Uterus (tissue), 3 donors: ENCODE measurements at regions not wholly inside any gene's neighbourhood (a gene's known extent, or its start where the extent isn't known, plus 50 kb on each side); places are given as distances from the start of the nearest gene placed in this dataset.

Experiments used
- DNase-seq, 2 donors: peaks; one replicate each; pipeline ENCODE4 v3.0.0-alpha.2; 2019 to 2020
- H3K27ac ChIP-seq, 2 donors: fragments of 200-600 bp; sonication (generic); 1 replicate in 1 of 2; 2 replicates in 1 of 2; pipeline ENCODE4 v1.5.1; 2016 to 2018
- H3K27me3 ChIP-seq, 2 donors: fragments of 200-600 bp; sonication (generic); one replicate each; pipeline ENCODE4 v1.5.1; 2018 to 2019; ENCODE audit warnings: control low read depth in 1 of 2
- H3K36me3 ChIP-seq, 2 donors: fragments of 200-600 bp; sonication (generic); one replicate each; pipeline ENCODE4 v1.5.1; 2019; ENCODE audit warnings: control low read depth in 1 of 2
- H3K4me1 ChIP-seq, 2 donors: fragments of 200-600 bp; sonication (generic); one replicate each; pipeline ENCODE4 v1.5.1; 2018 to 2019; ENCODE audit warnings: control low read depth in 1 of 2
- H3K4me3 ChIP-seq, 2 donors: fragments of 200-600 bp; sonication (generic); 1 replicate in 1 of 2; 2 replicates in 1 of 2; pipeline ENCODE4 v1.5.1; 2018 to 2019; ENCODE audit warnings: mild to moderate bottlenecking in 1 of 2
- H3K9me3 ChIP-seq, 2 donors: fragments of 200-600 bp; sonication (generic); one replicate each; pipeline ENCODE4 v1.5.1; 2019; ENCODE audit warnings: control low read depth in 1 of 2
- POLR2A ChIP-seq, 2 donors: fragments of 450-650 bp; IDR thresholded peaks; one replicate each; pipeline ENCODE4 v1.6.1; 2016; ENCODE audit warnings: antibody characterized with exemption in 2 of 2, mild to moderate bottlenecking in 1 of 2, moderate library complexity in 1 of 2
- intact Hi-C: fragments of 100-400 bp; cut with DNase I; formaldehyde crosslinking; loops from one replicate; pipeline ENCODE4 v1.15.1; 2023; ENCODE audit warnings: low total_unique reads
- TF ChIP-seq, protein P1 (sequence below), 4 experiments: fragments of 200-600 bp in 2 of 4; fragments of 450-650 bp in 2 of 4; sonication (generic) in 2 of 4; IDR thresholded peaks; one replicate each; pipeline ENCODE4 v1.5.1; 2016 to 2019; ENCODE audit warnings: antibody characterized with exemption in 4 of 4, mild to moderate bottlenecking in 2 of 4, moderate library complexity in 1 of 4
- donor health status: DM: yes; HTN: yes; CAD: no.

DNA sequence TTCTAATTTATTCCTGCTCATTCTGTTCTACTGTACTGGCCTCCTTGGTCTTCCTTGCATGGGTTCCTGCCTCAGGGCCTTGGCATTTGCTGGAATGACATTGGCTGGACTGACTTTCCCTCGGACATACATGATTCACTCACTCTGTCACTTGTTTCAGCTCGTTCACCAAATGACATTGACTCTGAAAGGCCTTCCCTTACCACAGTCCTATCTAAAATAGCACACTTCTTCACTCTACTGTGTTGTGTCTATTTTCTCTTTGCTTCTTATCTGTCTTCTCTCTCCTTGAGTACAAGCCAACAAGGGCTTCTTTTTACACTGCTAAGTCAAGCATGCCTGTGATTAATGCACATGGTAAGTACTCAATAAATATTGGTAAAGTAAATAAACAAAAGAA is 65.6 kb downstream of the SCG2 start:
- intact Hi-C loops, result no loop called here
- H3K4me3 ChIP-seq, result no peak overlapping the region
- H3K27me3 ChIP-seq, result no peaks in the 10 kb centered on the region
- H3K36me3 ChIP-seq, result no peaks in the 10 kb centered on the region
- H3K4me1 ChIP-seq, result no peaks in the 10 kb centered on the region
- no peak for DNase-seq
- TF ChIP-seq, protein P1, sequence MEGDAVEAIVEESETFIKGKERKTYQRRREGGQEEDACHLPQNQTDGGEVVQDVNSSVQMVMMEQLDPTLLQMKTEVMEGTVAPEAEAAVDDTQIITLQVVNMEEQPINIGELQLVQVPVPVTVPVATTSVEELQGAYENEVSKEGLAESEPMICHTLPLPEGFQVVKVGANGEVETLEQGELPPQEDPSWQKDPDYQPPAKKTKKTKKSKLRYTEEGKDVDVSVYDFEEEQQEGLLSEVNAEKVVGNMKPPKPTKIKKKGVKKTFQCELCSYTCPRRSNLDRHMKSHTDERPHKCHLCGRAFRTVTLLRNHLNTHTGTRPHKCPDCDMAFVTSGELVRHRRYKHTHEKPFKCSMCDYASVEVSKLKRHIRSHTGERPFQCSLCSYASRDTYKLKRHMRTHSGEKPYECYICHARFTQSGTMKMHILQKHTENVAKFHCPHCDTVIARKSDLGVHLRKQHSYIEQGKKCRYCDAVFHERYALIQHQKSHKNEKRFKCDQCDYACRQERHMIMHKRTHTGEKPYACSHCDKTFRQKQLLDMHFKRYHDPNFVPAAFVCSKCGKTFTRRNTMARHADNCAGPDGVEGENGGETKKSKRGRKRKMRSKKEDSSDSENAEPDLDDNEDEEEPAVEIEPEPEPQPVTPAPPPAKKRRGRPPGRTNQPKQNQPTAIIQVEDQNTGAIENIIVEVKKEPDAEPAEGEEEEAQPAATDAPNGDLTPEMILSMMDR (IDR thresholded peaks at IDR 0.05), result no peak
- no peak for TF ChIP-seq POLR2A (IDR thresholded peaks at IDR 0.05)
- H3K9me3 ChIP-seq, result no peaks in the 10 kb centered on the region
- H3K27ac ChIP-seq, result no peak overlapping the region

DNA sequence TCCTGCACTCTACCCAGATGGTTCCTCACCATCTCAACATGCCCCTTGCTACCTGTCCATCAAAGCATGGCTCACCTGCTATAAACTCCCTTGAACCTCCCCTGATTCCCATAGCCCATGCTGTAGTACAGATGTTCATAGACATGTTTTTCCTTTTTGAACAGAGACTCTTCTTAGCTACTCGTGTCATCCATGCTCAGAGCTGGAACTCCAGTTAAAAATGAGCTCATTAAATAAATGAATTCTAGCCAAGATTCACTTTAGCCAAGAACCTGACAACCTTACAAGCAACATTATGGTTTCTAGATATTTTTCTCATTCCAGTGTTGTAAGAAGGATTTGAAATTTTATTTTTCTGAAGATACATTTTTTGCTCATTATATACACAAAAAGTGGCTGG is 65.0 kb downstream of the SCG2 start:
- TF ChIP-seq, protein P1 (IDR thresholded peaks at IDR 0.05), result no peak
- no peak for TF ChIP-seq POLR2A (IDR thresholded peaks at IDR 0.05)
- H3K4me3 ChIP-seq, result no peak overlapping the region
- H3K27ac ChIP-seq, result no peak overlapping the region
- no peaks in the 10 kb centered on the region for H3K4me1 ChIP-seq
- intact Hi-C loops, result no loop called here
- no peaks in the 10 kb centered on the region for H3K27me3 ChIP-seq
- no peak for DNase-seq
- H3K36me3 ChIP-seq, result no peaks in the 10 kb centered on the region
- no peaks in the 10 kb centered on the region for H3K9me3 ChIP-seq

DNA sequence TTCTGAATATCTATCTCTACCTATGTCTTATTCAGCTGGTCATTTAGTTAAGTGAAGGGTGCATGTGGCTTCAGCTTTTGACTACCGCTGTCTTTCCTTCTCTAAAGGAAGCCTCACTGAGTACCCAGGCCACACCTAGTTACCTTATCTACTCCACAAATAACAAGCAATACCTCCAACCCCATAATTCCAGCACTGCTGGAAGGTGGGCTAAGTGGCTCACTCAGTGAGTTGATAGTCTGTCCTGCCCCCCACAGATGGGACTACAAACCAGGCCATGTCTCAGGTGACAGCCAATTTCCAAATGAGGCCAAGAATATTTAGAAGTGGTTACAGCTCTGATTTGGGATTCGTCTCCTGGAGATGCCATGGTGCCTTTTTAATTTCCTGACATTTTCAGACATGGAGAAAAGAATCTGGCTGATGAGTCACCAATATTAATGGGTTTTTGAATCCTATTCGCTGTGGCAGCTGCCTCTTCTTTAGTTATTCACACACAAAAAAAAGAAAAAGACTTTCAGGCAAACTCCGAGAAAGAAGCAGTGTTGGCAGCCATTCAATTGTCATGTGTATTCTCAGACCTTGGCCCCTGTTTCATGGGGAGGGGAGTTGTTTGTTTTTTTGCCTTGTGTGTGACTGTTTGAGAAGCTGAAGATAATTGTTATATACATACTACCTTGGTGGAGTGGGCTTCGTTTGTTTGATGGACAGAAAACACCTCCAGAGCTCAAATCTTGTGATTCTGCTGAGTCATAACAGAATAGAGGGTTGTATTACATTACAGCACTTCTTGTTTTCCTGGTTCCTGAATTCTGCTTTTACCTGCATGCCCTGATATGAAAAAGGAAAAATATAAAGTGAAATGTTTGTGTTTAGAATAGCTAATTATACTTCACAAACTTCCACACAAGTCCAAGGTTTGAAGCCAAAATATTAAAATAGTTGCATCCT is 64.2 kb downstream of the SCG2 start:
- no peak for DNase-seq
- H3K4me3 ChIP-seq, result no peak overlapping the region
- intact Hi-C loops, result no loop called here
- TF ChIP-seq, protein P1 (IDR thresholded peaks at IDR 0.05), result no peak
- no peak for TF ChIP-seq POLR2A (IDR thresholded peaks at IDR 0.05)
- H3K9me3 ChIP-seq, result no peaks in the 10 kb centered on the region
- no peaks in the 10 kb centered on the region for H3K4me1 ChIP-seq
- H3K27me3 ChIP-seq, result no peaks in the 10 kb centered on the region
- H3K36me3 ChIP-seq, result no peaks in the 10 kb centered on the region
- peak overlapping the region in 1 of 2 donors; percentile 52 for H3K27ac ChIP-seq

DNA sequence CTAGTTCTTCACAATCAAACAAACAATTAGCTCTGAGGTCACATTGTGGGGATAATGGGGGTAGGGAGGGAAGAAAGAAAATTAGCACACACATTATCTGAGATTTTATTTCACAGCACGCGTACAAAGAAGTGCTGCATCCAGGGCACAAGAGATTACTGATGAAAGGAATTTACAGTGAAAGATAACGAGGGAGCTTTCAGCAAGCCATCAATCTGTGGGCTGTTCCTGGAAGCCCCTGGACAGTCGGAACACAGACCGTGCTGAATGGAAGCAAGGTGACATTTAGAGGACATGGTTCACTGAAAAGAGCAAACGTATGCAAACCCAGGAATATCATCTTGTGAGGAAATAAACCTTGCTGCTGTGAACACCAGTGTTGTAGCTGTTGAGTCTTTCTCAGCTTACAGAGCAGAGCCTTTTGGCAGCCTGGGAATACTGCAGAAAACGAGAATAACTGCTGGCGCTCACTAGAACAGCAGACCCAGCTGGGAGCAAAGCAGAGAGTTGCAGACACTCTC is 63.2 kb downstream of the SCG2 start:
- intact Hi-C loops, result no loop called here
- no peaks in the 10 kb centered on the region for H3K36me3 ChIP-seq
- no peaks in the 10 kb centered on the region for H3K27me3 ChIP-seq
- peak overlapping the region in 1 of 2 donors; percentile 52 for H3K27ac ChIP-seq
- H3K9me3 ChIP-seq, result no peaks in the 10 kb centered on the region
- no peak overlapping the region for H3K4me3 ChIP-seq
- TF ChIP-seq, protein P1 (IDR thresholded peaks at IDR 0.05), result no peak
- no peak for TF ChIP-seq POLR2A (IDR thresholded peaks at IDR 0.05)
- no peak for DNase-seq
- H3K4me1 ChIP-seq, result no peaks in the 10 kb centered on the region

DNA sequence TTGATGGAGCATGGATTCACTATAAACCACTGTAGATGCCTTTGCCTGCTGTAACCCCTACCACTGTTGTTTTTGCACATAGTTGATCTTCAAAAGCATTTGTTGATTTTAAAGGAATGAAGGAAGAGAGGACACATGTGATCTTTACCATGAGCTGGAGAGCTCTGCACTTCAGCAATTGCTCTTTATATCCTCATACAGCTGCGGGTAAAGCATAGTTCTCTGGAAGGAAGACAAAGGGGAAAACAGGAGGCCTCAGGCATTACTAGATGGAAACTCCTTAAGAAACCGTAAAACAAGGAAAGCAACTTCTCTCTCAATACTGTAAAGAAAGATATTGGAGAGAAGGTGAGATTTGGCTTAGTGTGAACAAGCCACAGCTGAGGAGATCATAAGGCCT is 60.6 kb downstream of the SCG2 start:
- Histone ChIP-seq H3K36me3 (no peaks in the 10 kb centered on the region), H3K27me3 (no peaks in the 10 kb centered on the region), H3K4me3 (no peak overlapping the region), H3K4me1 (no peaks in the 10 kb centered on the region), H3K27ac (no peak overlapping the region), H3K9me3 (no peaks in the 10 kb centered on the region)
- intact Hi-C loops, result no loop called here
- TF ChIP-seq, protein P1 (IDR thresholded peaks at IDR 0.05), result no peak
- TF ChIP-seq POLR2A (IDR thresholded peaks at IDR 0.05), result no peak
- no peak for DNase-seq
